Skeletal muscle tissue (tissue), 3 donors: ENCODE measurements at regions not wholly inside any gene's neighbourhood (a gene's known extent, or its start where the extent isn't known, plus 50 kb on each side); places are given as distances from the start of the nearest gene placed in this dataset.
"Not testable (repeated sequence)": the region's sequence is repeated elsewhere in the genome, so short reads cannot be mapped to it uniquely, and the experiment has no call there.

Experiments
- H3K27ac ChIP-seq: one replicate; pipeline ENCODE4 v1.7.0; 2013; ENCODE audit warnings: mild to moderate bottlenecking, low read depth, low read length, inconsistent platforms
- H3K27me3 ChIP-seq, 3 donors: one replicate each; pipeline ENCODE4 v1.7.0; 2013; ENCODE audit warnings: low read length in 3 of 3; ENCODE audit not compliant: control insufficient read depth in 3 of 3, insufficient read depth in 3 of 3
- H3K36me3 ChIP-seq, 3 donors: one replicate each; pipeline ENCODE4 v1.7.0; 2013; ENCODE audit warnings: low read length in 3 of 3; ENCODE audit not compliant: control insufficient read depth in 3 of 3, insufficient read depth in 3 of 3
- H3K4me1 ChIP-seq, 3 donors: one replicate each; pipeline ENCODE4 v1.7.0; 2013; ENCODE audit warnings: low read length in 3 of 3, mild to moderate bottlenecking in 3 of 3; ENCODE audit not compliant: control insufficient read depth in 3 of 3, insufficient read depth in 3 of 3
- H3K4me3 ChIP-seq, 3 donors: one replicate each; pipeline ENCODE4 v1.7.0; 2013; ENCODE audit warnings: low read length in 3 of 3
- H3K9ac ChIP-seq, 3 donors: one replicate each; pipeline ENCODE4 v1.7.0; 2013; ENCODE audit warnings: low read length in 3 of 3, mild to moderate bottlenecking in 3 of 3, moderate library complexity in 2 of 3, low read depth in 1 of 3
- H3K9me3 ChIP-seq, 3 donors: one replicate each; pipeline ENCODE4 v1.7.0; 2013; ENCODE audit warnings: low read length in 3 of 3; ENCODE audit not compliant: control insufficient read depth in 3 of 3
- donor health status: Osteomylitis.

DNA sequence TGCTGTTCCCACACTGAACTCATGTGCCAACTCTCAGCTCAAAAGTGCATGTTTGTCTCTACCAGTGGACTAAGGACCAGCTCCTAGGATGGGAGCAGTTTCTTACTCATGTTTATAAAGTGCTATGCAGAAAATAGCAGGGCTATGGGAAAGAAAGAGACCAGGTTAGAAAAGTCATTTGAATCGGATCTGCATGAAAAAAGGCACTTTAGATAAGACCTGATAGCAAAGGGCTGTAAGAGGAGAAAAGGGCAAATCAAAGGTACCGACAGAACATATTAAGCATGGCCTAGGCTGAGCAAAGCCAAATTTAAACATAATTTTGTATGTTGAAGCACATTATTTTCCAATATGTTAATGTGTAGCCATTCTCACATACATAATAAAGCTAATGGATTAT is 362.3 kb upstream of the ZFP42 start:
- H3K4me1 ChIP-seq = no peaks in the 10 kb centered on the region
- H3K27ac ChIP-seq = no peak overlapping the region
- no peaks in the 10 kb centered on the region for H3K36me3 ChIP-seq
- no peaks in the 10 kb centered on the region for H3K9me3 ChIP-seq
- H3K27me3 ChIP-seq = no peaks in the 10 kb centered on the region
- no peak overlapping the region for H3K4me3 ChIP-seq
- H3K9ac ChIP-seq = no peak overlapping the region

DNA sequence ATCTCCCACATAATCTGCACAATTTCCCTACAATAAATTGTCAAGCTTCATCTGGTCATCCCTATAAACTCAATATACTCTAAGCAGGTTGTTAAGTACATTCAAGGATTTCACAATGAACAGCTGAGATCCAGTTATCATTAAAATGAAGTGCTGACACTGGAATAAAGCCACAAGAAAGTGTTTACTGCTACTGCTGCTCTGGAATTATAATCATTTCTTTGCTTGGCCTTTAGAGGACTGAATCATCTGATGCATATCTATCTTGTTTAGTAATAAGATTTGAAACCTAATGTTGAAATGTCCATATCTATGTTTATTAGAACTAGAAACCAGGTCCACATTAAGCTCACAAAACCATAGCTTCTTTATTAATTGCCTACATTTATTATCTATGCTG is 338.6 kb upstream of the ZFP42 start:
- Histone ChIP-seq H3K27me3 (no peaks in the 10 kb centered on the region), H3K9me3 (no peaks in the 10 kb centered on the region), H3K36me3 (no peaks in the 10 kb centered on the region), H3K27ac (no peak overlapping the region), H3K9ac (no peak overlapping the region), H3K4me1 (no peaks in the 10 kb centered on the region), H3K4me3 (no peak overlapping the region)

DNA sequence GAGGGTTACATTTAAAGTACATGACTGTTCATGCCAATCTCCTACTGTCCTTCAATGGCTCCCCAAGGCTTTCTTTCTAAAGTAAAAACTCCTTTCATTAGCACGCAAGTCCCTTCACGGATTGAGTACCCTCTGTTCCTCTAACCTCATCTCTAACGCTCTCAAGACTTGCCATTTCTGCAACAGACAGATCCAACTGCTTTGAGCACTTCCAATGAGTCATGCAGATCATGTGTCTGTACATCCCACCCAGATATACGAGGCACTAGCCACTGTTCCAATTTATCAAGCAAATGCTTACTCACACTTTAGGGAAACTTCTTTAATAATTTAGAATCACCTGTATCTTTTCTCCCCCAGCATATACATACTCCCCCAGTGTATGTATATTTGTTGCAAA is 332.5 kb upstream of the ZFP42 start:
- no peak overlapping the region for H3K9ac ChIP-seq
- peaks cover 0 to 3% (median 0%) of the 10 kb centered on the region in 3 donors for H3K4me1 ChIP-seq
- H3K27me3 ChIP-seq = no peaks in the 10 kb centered on the region
- H3K36me3 ChIP-seq = no peaks in the 10 kb centered on the region
- no peak overlapping the region for H3K27ac ChIP-seq
- H3K9me3 ChIP-seq = no peaks in the 10 kb centered on the region
- H3K4me3 ChIP-seq = no peak overlapping the region

DNA sequence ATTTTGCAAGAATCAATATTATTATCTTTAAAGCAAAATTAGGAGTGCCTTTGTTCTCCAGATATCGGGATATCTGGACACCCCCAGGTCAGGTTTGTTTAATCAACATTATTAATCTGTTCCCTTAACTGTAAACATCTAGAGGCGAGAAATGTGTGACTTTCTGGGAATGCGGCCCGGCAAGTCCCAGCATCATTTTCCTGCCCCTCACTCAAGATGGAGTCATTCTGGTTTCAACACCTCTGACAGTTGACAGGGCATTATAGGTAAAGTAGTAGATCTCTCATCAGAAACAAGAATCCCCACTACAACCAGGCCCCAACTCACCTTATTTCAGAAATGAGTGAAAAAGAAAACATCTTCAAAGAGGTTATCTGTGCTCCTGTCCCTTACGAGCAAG is 331.6 kb upstream of the ZFP42 start:
- Histone ChIP-seq H3K4me1 (peaks cover 0 to 3% (median 0%) of the 10 kb centered on the region in 3 donors), H3K36me3 (no peaks in the 10 kb centered on the region), H3K4me3 (no peak overlapping the region), H3K27ac (no peak overlapping the region), H3K27me3 (no peaks in the 10 kb centered on the region), H3K9ac (no peak overlapping the region), H3K9me3 (no peaks in the 10 kb centered on the region)

DNA sequence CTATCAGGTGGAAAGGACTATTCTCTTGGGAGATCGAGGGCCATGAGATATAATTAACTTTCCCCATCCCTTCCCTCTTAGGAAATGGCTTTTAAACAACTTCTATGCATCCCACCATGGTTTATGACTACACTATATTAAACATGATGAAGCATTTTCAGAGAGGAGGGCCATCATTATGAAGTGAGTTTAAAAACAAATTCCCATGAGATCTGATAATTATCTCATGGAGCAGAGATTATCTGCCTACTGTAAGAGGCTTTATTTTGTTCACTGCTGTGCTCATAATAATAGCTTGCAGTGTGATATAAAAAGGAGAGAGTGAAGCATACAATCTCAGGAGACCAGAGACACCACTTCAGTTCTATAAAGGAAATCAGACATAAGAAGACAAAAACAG is 330.5 kb upstream of the ZFP42 start:
- H3K27me3 ChIP-seq = no peaks in the 10 kb centered on the region
- no peak overlapping the region for H3K9ac ChIP-seq
- H3K36me3 ChIP-seq = no peaks in the 10 kb centered on the region
- H3K9me3 ChIP-seq = no peaks in the 10 kb centered on the region
- no peak overlapping the region for H3K4me3 ChIP-seq
- H3K27ac ChIP-seq = no peak overlapping the region
- peaks cover 0 to 3% (median 0%) of the 10 kb centered on the region in 3 donors for H3K4me1 ChIP-seq

DNA sequence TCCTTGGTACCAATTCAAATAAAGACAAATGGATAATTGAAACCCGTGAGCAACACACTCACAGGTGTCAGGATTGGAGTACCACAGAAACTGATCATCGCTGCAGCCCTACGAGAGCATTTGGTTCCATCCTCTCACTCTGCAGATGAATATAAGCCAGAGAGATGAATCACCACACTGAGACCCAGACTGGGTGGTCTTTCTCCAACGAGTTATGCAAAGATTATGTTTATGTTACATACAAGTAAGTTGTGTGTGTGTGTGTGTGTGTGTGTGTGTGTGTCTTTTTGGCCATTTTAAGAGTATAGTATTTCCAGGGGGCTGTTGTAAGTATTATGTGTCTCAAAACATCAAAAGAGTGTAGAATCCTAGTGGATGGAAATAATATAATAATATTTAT is 329.5 kb upstream of the ZFP42 start:
- Histone ChIP-seq H3K9me3 (no peaks in the 10 kb centered on the region), H3K9ac (no peak overlapping the region), H3K27ac (no peak overlapping the region), H3K27me3 (no peaks in the 10 kb centered on the region), H3K36me3 (no peaks in the 10 kb centered on the region), H3K4me3 (no peak overlapping the region), H3K4me1 (peaks cover 0 to 3% (median 0%) of the 10 kb centered on the region in 3 donors)

DNA sequence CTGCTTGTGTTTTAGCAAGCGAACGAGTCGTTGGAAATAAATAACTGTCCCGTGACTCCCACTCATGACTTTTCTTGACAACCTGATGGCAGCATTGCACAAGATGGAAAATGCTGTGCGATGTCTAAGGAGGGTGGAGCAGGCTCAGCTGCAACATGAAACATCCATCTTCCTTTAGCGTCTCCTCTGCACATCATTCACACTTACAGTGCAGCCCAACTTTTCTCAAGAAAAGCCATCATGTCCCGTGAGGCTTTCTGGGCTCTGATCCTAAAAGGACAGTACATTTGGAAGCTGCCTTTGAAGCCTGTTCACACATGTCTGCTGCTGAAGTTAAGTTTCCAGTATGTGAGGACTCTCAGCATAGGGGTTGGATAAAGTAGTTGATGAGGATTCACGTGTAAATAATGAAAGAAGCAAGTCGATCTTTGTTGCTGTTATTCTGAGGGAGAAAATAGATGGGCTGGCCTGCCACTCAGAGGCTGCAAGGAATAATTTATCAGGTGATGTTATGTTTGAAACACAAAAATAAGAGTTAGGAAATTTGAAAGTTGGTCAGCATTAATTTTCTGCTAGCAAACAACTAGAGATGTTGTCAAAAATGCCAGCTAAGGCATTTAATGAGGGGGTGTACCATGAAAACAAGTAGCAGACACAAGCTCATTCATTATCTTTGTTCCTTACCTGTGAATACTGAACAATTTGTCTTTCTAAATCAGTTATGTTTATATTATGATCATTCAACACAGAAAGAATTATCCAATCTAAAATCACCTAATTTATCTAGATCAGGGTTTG is 328.7 kb upstream of the ZFP42 start:
- H3K4me1 ChIP-seq = peaks cover 0 to 3% (median 0%) of the 10 kb centered on the region in 3 donors
- H3K36me3 ChIP-seq = no peaks in the 10 kb centered on the region
- H3K27me3 ChIP-seq = no peaks in the 10 kb centered on the region
- H3K4me3 ChIP-seq = no peak overlapping the region
- no peak overlapping the region for H3K27ac ChIP-seq
- H3K9me3 ChIP-seq = no peaks in the 10 kb centered on the region
- no peak overlapping the region for H3K9ac ChIP-seq

DNA sequence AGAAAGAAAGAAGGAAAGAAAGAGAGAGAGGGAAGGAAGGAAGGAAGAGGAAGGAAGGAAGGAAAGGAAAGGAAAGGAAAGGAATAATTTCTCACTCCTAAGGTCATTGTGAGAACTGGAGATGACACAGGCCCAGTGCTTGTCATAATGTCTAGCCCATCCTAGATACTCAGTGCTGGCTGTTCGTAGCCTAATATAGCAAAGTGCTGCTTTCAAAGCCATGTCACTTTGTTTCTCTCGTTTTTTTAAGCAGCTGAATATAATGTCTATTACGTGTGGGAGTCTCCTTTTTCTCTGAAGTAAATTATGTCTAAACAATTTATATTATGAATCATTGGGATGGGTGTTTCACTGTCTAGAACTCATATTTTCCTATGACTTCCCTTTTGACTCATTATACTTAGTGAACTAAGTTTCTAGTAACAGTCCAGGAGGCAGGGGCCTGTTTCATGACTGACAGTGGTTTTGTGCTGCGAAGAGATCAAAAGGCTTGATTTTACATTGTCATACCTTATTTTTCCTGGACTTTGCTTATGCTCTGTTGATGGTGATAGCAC is 327.0 kb upstream of the ZFP42 start:
- Histone ChIP-seq H3K4me3 (no peak overlapping the region), H3K9ac (no peak overlapping the region), H3K4me1 (peaks cover 0 to 3% (median 0%) of the 10 kb centered on the region in 3 donors), H3K27ac (no peak overlapping the region), H3K9me3 (no peaks in the 10 kb centered on the region), H3K36me3 (no peaks in the 10 kb centered on the region), H3K27me3 (no peaks in the 10 kb centered on the region)

DNA sequence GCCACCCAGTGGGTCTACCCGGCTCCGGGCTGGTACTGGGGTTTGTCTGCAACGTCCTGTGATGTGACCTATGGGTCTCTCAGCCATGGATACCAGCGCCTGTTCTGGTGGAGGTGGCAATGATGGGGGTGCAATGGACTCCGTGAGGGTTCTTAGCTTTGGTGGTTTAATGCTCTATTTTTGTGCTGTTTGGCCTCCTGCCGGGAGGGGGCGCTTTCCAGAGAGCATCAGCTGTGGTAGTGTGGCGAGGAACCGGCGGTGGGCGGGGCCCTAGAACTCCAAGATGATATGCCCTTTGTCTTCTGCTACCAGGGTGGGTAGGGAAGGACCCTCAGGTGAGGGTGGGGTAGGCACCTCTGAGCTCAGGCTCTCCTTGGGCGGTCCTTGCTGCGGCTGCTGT is 324.1 kb upstream of the ZFP42 start:
- not testable (repeated sequence) for H3K9me3 ChIP-seq, H3K4me3 ChIP-seq, H3K27me3 ChIP-seq, H3K4me1 ChIP-seq, H3K9ac ChIP-seq, H3K36me3 ChIP-seq, H3K27ac ChIP-seq

DNA sequence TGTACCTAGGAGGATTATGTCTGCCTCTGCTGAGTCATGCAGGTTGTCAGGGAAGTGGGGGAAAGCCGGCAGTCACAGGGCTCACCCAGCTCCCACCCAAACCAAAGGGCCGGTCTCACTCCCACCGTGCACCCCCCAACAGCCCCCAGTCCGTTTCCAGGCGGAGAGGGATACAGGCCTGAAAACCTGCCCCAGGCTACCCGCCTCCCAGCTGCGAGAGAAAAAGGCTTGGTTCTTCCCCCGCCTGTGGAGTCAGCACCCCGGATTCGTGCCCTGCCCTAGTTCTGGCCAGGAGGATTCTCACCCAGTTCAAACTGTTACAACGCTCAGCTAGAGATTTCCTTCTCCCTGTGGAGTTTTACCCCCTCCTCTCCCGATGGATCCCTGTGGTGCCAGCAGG is 323.6 kb upstream of the ZFP42 start:
- H3K27me3 ChIP-seq, H3K4me3 ChIP-seq, H3K4me1 ChIP-seq, H3K9ac ChIP-seq, H3K27ac ChIP-seq, H3K9me3 ChIP-seq, H3K36me3 ChIP-seq: not testable (repeated sequence)
